ENCODE measurements at regions not wholly inside any gene's neighbourhood (a gene's known extent, or its start where the extent isn't known, plus 50 kb on each side); places are given as distances from the start of the nearest gene placed in this dataset.

- no peak for TF ChIP-seq FOXM1 (IDR thresholded peaks at IDR 0.05; ENCODE audit: borderline replicate concordance)
- TF ChIP-seq L3MBTL2 (conservative IDR thresholded peaks at IDR 0.05) = no peak
- TF ChIP-seq ELF4 (IDR thresholded peaks at IDR 0.05) = no peak
- no peak for TF ChIP-seq ARNT (IDR thresholded peaks at IDR 0.05)
- TF ChIP-seq SUZ12 (IDR thresholded peaks at IDR 0.05) = no peak
- TF ChIP-seq TARDBP (IDR thresholded peaks at IDR 0.05) = no peak
- no peak for TF ChIP-seq ZNF384 (IDR thresholded peaks at IDR 0.05)
These were observed 209.2 kb upstream of the SEMA3C start for GRCh38 chr7:81128011-81128410.

All from HEK293T (cell line).